NCI-H2107 treated with DMSO at 0.1 percent for 48 hours (cell line): ENCODE measurements at regions not wholly inside any gene's neighbourhood (a gene's known extent, or its start where the extent isn't known, plus 50 kb on each side); places are given as distances from the start of the nearest gene placed in this dataset.

ENCODE experiments used
- DNase-seq: peaks from one replicate; lab custom pipeline; 2025; ENCODE audit not compliant: unreplicated experiment; lab: John Stamatoyannopoulos, UW

DNA sequence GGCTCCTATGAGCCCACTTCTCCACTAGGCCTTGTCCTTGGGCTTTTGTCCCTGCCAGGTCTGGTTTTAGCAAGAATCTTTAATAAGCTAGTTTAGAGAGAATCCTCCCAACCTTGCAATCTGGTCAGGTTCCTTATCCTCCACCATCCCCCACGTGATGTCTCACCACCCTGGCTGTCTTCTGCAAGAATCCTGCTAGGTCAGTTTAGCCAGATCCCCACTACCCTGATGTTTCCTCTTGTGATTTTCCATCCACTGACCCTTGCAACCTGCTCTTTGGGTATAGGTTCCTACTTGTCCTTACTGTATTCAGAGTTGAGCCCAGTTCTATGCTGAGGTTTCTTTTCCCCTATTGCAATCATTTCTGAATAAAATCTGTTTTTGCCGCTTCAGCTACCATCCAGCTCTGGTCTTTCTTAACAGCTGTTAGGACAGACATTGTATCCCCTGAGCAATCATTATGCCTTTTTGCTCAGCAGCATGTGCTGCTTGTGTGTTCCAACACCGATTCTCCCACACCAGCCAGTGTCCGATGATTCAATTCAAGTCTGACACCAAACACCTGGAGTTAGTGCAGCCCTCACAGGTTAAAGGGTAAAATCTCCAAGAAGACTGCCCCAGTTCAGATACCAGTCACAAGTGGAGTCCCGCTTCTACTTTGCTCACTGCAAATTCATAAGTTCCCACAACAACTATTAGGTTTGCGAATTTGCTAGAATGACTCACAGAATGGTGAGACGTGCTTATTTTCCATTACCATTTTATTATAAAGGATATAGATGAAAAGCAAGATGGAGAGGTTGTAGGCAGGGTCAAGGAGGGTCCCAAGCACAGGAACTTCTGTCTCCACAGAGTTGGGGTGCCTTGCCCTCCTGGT is 62.2 kb upstream of the ADCY1 start:
- DNase-seq: no peak

DNA sequence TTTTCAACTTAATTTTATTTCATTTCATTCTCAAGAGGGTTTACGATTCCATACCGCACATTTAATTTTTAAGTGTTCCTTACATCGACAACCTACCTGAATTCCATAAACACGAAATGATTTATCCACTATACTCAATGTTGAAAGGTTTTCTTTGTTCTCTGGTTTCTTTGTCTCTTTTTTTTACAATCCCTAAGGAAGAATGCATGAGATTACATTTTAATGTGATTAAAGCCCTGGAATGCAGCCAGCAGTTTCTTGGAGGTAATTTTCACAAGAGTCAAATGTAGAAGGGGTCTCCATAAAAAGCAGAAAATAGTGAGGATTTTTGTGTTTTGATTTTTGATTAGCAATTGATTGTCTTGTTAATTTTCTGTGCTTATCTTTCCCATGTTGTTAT is 59.2 kb upstream of the ADCY1 start:
- no peak for DNase-seq

DNA sequence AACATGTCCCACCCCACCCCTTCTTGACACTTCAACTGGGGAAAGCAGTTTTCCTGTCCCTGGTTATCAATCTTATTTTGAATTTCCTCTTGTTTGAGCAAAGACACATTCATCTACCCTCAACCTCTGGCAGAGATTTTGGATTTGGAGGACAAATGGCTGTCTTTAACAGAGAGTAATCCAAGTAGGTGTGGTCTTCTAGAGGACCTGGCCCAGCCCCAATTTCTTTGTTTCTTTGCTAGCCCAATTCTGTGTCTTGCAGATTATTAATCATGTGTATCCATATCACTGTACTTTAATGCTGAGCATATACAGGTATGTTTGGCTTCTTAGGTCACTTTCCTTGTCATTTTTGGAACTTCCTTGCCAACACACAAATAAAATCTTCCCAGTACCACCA is 58.8 kb upstream of the ADCY1 start:
- no peak for DNase-seq
